ENCODE measurements at regions not wholly inside any gene's neighbourhood (a gene's known extent, or its start where the extent isn't known, plus 50 kb on each side); places are given as distances from the start of the nearest gene placed in this dataset.

DNA sequence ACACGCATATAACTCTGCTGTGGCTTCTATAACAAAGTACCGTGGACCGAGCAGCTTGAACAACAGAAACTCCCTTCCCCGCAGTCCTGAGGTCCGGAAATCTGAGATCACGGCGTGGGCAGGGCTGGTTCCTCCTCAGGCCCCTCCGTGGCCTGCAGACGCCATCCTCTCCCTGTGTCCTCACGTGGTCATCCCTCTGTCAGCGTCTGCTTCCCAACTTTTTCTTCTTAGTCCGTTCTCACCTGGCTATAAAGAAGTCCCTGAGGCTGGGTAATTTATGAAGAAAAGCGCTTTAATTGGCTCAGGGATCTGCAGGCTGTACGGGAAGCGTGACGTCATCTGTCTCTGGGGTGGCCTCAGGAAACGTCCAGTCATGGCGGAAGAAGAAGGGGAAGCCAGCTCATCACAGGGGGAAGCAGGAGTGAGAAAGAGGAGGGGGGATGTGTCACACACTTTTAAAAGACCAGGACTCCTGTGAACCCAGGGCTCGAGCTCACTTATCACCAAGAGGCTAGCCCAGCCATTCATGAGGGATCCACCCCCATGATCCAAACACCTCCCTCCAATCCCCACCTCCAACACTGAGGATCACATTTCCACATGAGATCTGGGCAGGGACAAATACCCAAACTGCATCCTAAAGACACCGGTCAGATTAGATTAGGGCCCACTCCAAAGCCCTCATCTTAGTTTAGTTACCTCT lies 91.2 kb upstream of the INSIG1 start:
- Histone ChIP-seq H3K79me2 (ENCODE audit: insufficient read depth, low read length) (no peaks in the 10 kb centered on the region), H3K9me3 (ENCODE audit: insufficient read depth, low read length, severe bottlenecking) (no peaks in the 10 kb centered on the region), H3K4me2 (ENCODE audit: insufficient read depth, low read length) (peak overlapping the region; percentile 78), H3K27me3 (ENCODE audit: insufficient read depth, low read length, poor library complexity) (no peaks in the 10 kb centered on the region), H3K4me1 (ENCODE audit: insufficient read depth, low read length) (peaks cover 42% of the 10 kb centered on the region), H3K9ac (ENCODE audit: low read depth, low read length) (peak overlapping the region; percentile 59; the same call in 1 of the 2 replicates), H2AFZ (ENCODE audit: low read depth, low read length) (no peak overlapping the region), H4K20me1 (ENCODE audit: insufficient read depth, low read length) (no peaks in the 10 kb centered on the region), H3K4me3 (ENCODE audit: low read depth in 1 of 2, low read length in 2 of 2) (peak overlapping the region in 1 of 2 experiments; percentile 62; a peak in 2 of 4 replicates), H3K36me3 (ENCODE audit: insufficient read depth, low read length) (no peaks in the 10 kb centered on the region), H3K27ac (ENCODE audit: low read length) (peak overlapping the region; percentile 97)
- ATAC-seq (ENCODE audit: insufficient read depth, low read depth) (no peak), DNase-seq (no peak)
- TF ChIP-seq EZH2 (IDR thresholded peaks at IDR 0.05; ENCODE audit: borderline replicate concordance, low read depth, low read length, severe bottlenecking), result no peak
- TF ChIP-seq, protein P1, sequence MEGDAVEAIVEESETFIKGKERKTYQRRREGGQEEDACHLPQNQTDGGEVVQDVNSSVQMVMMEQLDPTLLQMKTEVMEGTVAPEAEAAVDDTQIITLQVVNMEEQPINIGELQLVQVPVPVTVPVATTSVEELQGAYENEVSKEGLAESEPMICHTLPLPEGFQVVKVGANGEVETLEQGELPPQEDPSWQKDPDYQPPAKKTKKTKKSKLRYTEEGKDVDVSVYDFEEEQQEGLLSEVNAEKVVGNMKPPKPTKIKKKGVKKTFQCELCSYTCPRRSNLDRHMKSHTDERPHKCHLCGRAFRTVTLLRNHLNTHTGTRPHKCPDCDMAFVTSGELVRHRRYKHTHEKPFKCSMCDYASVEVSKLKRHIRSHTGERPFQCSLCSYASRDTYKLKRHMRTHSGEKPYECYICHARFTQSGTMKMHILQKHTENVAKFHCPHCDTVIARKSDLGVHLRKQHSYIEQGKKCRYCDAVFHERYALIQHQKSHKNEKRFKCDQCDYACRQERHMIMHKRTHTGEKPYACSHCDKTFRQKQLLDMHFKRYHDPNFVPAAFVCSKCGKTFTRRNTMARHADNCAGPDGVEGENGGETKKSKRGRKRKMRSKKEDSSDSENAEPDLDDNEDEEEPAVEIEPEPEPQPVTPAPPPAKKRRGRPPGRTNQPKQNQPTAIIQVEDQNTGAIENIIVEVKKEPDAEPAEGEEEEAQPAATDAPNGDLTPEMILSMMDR (IDR thresholded peaks at IDR 0.05; ENCODE audit: borderline replicate concordance, extremely low read depth, low read length, poor library complexity, severe bottlenecking), result no peak

DNA sequence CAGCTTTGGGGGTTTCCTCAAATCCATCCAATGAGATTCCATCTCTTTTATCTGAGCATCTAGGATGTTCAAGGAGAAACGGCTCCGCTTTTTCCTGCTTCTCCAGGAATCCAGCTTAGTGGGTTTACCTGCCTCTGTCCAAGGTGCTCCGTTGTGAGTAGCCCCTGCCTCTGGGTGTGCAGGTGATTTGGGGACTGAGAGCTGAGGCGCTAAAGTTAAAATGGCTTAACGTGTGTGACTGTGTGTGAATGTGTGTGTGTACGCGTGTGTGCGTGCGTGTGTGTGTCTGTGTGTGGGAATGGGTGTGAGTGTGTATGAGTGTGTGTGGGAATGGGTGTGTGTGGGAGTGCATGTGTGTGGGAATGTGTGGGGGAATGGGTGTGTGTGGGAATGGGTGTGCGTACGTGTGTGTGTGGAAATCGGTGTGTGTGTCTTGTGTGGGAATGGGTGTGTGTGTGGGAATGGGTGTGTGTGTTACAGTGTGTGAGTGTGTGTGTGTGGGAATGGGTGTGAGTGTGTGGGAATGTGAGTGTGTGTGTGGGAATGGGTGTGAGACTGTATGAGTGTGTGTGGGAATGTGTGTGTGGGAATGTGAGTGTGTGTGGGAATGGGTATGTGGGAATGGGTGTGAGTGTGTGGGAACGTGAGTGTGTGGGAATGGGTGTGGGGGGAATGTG lies 90.2 kb upstream of the INSIG1 start:
- TF ChIP-seq, protein P1 (IDR thresholded peaks at IDR 0.05; ENCODE audit: borderline replicate concordance, extremely low read depth, low read length, poor library complexity, severe bottlenecking), result no peak
- TF ChIP-seq EZH2 (IDR thresholded peaks at IDR 0.05; ENCODE audit: borderline replicate concordance, low read depth, low read length, severe bottlenecking), result no peak
- H3K27me3 ChIP-seq (ENCODE audit: insufficient read depth, low read length, poor library complexity), result no peaks in the 10 kb centered on the region
- no peak overlapping the region for H2AFZ ChIP-seq (ENCODE audit: low read depth, low read length)
- H4K20me1 ChIP-seq (ENCODE audit: insufficient read depth, low read length), result no peaks in the 10 kb centered on the region
- no peaks in the 10 kb centered on the region for H3K79me2 ChIP-seq (ENCODE audit: insufficient read depth, low read length)
- H3K4me2 ChIP-seq (ENCODE audit: insufficient read depth, low read length), result no peak overlapping the region
- peaks cover 42% of the 10 kb centered on the region for H3K4me1 ChIP-seq (ENCODE audit: insufficient read depth, low read length)
- ATAC-seq (ENCODE audit: insufficient read depth, low read depth) (no peak), DNase-seq (no peak)
- H3K9ac ChIP-seq (ENCODE audit: low read depth, low read length), result no peak overlapping the region
- H3K27ac ChIP-seq (ENCODE audit: low read length), result no peak overlapping the region
- H3K9me3 ChIP-seq (ENCODE audit: insufficient read depth, low read length, severe bottlenecking), result no peaks in the 10 kb centered on the region
- H3K36me3 ChIP-seq (ENCODE audit: insufficient read depth, low read length), result no peaks in the 10 kb centered on the region
- no peak overlapping the region for H3K4me3 ChIP-seq (ENCODE audit: low read depth in 1 of 2, low read length in 2 of 2)

DNA sequence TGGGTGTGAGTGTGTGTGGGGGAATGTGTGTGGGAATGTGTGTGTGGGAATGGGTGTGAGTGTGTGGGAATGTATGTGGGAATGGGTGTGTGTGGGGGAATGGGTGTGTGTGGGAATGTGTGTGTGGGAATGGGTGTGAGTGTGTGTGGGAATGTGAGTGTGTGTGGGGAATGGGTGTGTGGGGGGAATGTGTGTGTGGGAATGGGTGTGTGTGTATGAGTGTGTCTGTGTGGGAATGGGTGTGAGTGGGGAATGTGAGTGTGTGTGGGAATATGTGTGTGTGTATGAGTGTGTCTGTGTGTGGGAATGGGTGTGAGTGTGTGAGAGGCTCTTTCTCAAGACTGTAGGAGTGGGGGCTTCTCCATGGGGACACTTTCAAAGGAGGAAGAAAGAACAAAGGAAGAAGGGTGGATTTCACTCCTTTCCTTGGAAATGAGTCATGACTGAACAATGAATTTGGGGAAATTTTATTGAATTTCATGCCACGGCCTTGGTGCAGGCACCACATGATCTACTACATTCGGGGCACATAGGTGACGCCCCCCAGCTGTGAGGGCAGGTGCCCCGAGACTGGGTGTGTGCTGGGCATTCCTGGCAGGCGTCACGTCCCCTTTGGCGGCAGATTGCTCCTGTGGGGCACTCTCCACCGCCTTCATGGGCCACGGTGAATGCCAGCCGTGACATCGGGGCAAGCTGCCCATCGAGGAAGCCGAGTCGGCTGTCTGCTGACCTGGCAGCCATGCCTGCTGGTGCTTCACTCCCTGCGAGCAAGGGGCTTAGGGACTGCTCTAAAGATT lies 88.8 kb upstream of the INSIG1 start:
- DNase-seq, result no peak
- no peak for ATAC-seq (ENCODE audit: insufficient read depth, low read depth)
- Histone ChIP-seq H3K27me3 (ENCODE audit: insufficient read depth, low read length, poor library complexity) (no peaks in the 10 kb centered on the region), H3K27ac (ENCODE audit: low read length) (no peak overlapping the region), H3K79me2 (ENCODE audit: insufficient read depth, low read length) (no peaks in the 10 kb centered on the region), H3K4me1 (ENCODE audit: insufficient read depth, low read length) (peaks cover 28% of the 10 kb centered on the region), H3K9ac (ENCODE audit: low read depth, low read length) (no peak overlapping the region), H2AFZ (ENCODE audit: low read depth, low read length) (no peak overlapping the region), H3K4me3 (ENCODE audit: low read depth in 1 of 2, low read length in 2 of 2) (no peak overlapping the region), H3K9me3 (ENCODE audit: insufficient read depth, low read length, severe bottlenecking) (no peaks in the 10 kb centered on the region), H3K36me3 (ENCODE audit: insufficient read depth, low read length) (no peaks in the 10 kb centered on the region), H3K4me2 (ENCODE audit: insufficient read depth, low read length) (no peak overlapping the region), H4K20me1 (ENCODE audit: insufficient read depth, low read length) (no peaks in the 10 kb centered on the region)
- TF ChIP-seq, protein P1 (IDR thresholded peaks at IDR 0.05; ENCODE audit: borderline replicate concordance, extremely low read depth, low read length, poor library complexity, severe bottlenecking), result no peak
- TF ChIP-seq EZH2 (IDR thresholded peaks at IDR 0.05; ENCODE audit: borderline replicate concordance, low read depth, low read length, severe bottlenecking), result no peak
